ENCODE measurements at regions not wholly inside any gene's neighbourhood (a gene's known extent, or its start where the extent isn't known, plus 50 kb on each side); places are given as distances from the start of the nearest gene placed in this dataset.

- no peak overlapping the region for H3K27ac ChIP-seq
- H3K4me3 ChIP-seq = no peak overlapping the region
- no peak for TF ChIP-seq CTCF (IDR thresholded peaks at IDR 0.05)
- H3K27me3 ChIP-seq = no peaks in the 10 kb centered on the region
- H3K4me1 ChIP-seq = no peaks in the 10 kb centered on the region
- no peaks in the 10 kb centered on the region for H3K36me3 ChIP-seq
- intact Hi-C loops (cut with DNase I) = no loop called here
- DNase-seq (ENCODE audit: low spot score in 2 of 2) = no peak
- no peaks in the 10 kb centered on the region for H3K9me3 ChIP-seq
These were observed 136.5 kb upstream of the PDE10A start for GRCh38 chr6:165799391-165800153.

GRCh38 chr6:165798991-165799390 lies 135.9 kb upstream of the PDE10A start:
- Histone ChIP-seq H3K9me3 (no peaks in the 10 kb centered on the region), H3K36me3 (no peaks in the 10 kb centered on the region), H3K4me3 (no peak overlapping the region), H3K4me1 (no peaks in the 10 kb centered on the region), H3K27me3 (no peaks in the 10 kb centered on the region), H3K27ac (no peak overlapping the region)
- no peak for DNase-seq (ENCODE audit: low spot score in 2 of 2)
- intact Hi-C loops (cut with DNase I) = no loop called here
- TF ChIP-seq CTCF (IDR thresholded peaks at IDR 0.05) = no peak

- intact Hi-C loops (cut with DNase I) = no loop called here
- Histone ChIP-seq H3K27ac (no peak overlapping the region), H3K4me3 (no peak overlapping the region), H3K4me1 (no peaks in the 10 kb centered on the region), H3K27me3 (no peaks in the 10 kb centered on the region), H3K36me3 (no peaks in the 10 kb centered on the region), H3K9me3 (no peaks in the 10 kb centered on the region)
- no peak for DNase-seq (ENCODE audit: low spot score in 2 of 2)
- TF ChIP-seq CTCF (IDR thresholded peaks at IDR 0.05) = no peak
These were observed 131.1 kb upstream of the PDE10A start for GRCh38 chr6:165794179-165794601.

- H3K36me3 ChIP-seq = no peaks in the 10 kb centered on the region
- intact Hi-C loops (cut with DNase I) = no loop called here
- no peaks in the 10 kb centered on the region for H3K4me1 ChIP-seq
- TF ChIP-seq CTCF (IDR thresholded peaks at IDR 0.05) = no peak
- H3K4me3 ChIP-seq = no peak overlapping the region
- no peaks in the 10 kb centered on the region for H3K27me3 ChIP-seq
- no peaks in the 10 kb centered on the region for H3K9me3 ChIP-seq
- H3K27ac ChIP-seq = no peak overlapping the region
- no peak for DNase-seq (ENCODE audit: low spot score in 2 of 2)
These were observed 130.3 kb upstream of the PDE10A start for GRCh38 chr6:165793287-165793825.

GRCh38 chr6:165791876-165792437 lies 128.9 kb upstream of the PDE10A start:
- Histone ChIP-seq H3K27me3 (no peaks in the 10 kb centered on the region), H3K4me3 (no peak overlapping the region), H3K9me3 (no peaks in the 10 kb centered on the region), H3K27ac (no peak overlapping the region), H3K4me1 (no peaks in the 10 kb centered on the region), H3K36me3 (no peaks in the 10 kb centered on the region)
- intact Hi-C loops (cut with DNase I) = no loop called here
- no peak for TF ChIP-seq CTCF (IDR thresholded peaks at IDR 0.05)
- no peak for DNase-seq (ENCODE audit: low spot score in 2 of 2)

Measured in ascending aorta (tissue), 2 donors.